GM21360 (cell line): ENCODE measurements at regions not wholly inside any gene's neighbourhood (a gene's known extent, or its start where the extent isn't known, plus 50 kb on each side); places are given as distances from the start of the nearest gene placed in this dataset.

Experiments
- ATAC-seq: cut with Tn5 transposase; IDR thresholded peaks from one replicate; pipeline ENCODE4 v1.9.1; 2021; ENCODE audit warnings: mild to moderate bottlenecking, moderate library complexity; ENCODE audit not compliant: unreplicated experiment

DNA sequence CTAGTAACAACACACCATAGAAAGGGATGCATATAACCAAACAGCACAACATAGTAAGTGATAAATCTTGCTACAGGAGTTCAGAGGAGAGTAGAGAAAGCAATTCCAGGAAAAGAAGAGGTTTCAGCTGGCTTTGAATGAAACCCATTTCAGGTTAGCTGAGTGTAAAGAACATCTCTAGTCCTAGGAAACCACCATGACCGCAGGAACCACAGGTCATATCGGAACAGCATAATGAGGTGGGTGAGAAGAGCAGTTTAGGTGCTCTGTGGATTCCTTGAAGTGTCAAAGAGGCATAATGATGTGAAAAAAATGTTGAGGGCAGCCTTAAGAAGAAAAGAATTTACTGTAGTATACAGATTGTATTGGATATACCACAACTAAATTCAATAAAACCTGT lies 507.5 kb downstream of the MTRR start:
- ATAC-seq, result no peak

DNA sequence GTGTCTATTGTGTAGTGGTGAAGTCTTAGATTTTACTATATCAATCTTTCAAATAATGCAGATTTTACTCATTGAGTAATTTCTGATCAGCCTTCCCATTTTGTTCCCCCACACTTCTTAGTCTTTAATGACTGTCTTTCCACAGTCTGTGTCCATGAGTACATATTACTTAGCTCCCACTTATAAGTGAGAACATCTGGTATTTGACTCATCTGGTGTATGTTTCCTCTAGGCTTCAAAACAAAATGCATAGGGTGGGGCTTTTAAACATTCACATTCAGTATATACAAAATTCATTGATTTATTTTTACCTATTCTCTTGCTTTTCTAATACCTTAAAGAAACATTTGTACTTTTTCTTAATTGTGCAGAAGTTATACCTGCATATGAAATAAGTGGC lies 513.0 kb downstream of the MTRR start:
- ATAC-seq, result no peak

DNA sequence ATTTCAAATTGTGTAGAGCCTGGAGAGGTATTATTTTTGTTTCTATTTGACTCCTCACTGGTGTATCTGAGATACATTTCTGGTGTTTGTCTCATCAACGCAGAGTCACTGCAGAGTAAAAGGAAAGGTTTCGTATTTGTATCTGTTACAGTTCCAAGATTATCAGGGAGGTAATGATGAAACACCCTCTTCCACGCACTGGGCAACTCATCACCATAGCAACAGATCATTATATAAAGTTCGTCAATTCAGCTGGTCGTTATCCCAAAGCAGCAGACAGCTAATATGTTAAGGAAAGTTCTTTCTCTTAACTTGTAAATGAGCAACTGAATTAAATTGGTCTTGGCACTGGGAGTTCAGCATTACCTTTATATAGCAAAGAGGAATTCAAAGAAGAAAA lies 513.5 kb downstream of the MTRR start:
- no peak for ATAC-seq

DNA sequence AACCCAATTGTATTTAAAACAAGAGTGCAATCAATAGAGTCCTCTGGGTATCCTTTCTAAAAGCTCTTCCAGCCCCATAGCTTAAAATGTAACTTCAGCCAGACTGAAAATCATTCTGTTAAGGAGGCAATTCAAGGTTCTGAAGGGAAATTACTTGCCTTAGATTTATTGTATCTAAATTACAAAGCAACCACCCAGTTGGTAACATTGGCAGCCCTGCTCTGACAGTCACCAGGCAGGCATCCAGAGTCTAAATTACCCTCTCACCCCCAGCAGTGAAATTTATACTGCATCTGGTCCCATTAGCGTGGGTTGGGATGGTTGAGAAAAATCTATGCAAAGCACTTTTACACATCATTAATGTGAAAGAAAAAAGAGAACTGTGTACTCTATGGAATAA lies 514.7 kb downstream of the MTRR start:
- no peak for ATAC-seq

DNA sequence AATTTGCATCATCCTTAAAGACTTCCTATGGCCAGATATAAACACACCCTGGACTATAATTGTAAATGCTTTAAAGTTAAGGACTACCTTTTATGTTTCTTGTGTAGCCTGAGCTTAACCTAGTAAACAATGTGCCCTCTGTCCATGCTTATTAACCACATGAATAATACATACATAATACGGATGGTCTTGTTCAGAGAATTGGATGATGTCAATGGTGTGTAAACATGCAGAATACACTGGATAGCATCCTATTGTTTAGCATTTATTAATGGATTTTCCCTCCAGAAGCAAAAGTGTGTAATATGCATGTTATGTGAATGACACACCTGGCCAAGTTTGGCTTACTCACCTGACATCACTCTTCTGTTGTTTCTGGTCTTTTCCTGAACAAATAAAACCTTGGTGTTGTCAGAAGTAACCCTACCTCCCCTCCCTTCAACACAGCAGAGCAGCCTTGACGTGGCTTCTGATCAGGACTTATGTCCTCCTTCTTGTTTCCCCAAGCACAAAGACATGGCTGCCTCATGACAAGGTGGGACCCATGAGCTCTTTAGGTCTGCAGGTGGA lies 517.9 kb downstream of the MTRR start:
- ATAC-seq, result no peak

DNA sequence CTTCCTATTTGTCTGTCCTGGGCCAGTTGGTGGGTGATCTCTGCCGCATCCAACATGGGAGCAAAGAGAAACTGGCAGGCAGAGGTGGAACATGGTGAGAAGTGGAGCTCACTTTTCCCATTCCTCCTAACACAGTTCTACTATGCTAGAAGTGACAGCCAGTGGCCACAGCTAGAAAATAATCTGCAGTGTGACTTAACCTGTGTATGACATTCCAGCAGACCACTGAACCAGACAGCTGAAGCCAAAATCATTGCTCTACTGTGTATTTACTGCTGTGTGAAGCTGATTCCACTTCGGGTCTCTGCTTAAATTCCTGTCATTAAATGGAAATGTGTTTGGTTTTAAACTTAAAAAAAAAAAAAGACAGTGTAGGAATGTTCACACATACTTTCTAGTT lies 523.0 kb downstream of the MTRR start:
- no peak for ATAC-seq

DNA sequence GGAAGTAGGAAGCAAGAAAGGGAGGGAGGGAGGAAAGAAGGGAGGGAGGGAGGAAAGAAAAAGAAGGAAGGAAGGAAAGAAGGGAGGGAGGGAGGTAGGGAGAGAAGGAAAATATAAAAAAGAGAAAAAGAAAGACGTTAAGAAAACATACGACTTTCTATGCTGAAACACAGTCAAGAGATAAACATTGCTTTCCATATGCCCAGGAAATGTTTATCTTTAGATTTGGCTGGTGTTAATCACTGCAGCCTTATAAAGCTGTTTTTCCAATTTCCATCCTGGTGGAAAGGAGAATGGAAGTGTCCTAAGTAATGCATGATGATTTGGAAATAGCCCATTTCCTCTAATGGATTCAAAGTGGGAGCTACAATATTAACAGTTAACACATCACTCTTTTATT lies 524.3 kb downstream of the MTRR start:
- ATAC-seq, result no peak

DNA sequence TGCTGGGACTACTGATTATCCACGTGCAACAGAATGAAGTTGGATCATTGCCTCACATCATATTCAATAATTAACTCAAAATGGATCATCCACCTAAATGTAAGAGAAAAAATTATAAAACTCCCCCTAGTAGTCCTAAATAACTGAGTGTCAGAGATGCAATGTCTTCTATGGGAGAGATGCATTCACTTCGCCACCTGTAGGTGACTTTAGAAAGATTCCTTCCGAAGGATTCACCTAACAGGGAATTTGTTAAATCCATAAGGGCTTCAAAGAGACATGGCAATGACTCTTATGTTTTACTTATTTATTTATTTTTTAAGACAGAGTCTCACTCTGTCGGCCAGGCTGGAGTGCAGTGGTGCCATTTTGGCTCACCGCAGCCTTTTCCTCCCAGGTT lies 526.0 kb downstream of the MTRR start:
- ATAC-seq, result no peak

DNA sequence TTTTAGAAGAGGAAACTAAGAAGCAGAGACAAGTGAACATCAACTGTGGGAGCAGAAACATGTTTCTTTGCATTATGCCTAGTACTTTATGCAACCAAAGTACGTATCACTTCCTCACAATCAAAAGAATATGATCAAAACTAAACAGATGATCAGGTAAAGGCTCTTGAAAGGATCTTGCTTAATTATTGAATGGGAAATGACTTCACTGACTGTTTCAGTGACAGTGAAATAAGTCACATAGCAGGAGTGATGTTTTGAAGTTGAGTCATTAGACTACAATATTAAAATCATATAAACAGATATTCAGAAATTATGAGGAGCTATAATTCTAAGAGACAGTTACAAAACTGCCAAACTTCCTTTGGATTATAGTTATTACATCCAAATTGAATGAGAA lies 527.3 kb downstream of the MTRR start:
- ATAC-seq, result no peak

DNA sequence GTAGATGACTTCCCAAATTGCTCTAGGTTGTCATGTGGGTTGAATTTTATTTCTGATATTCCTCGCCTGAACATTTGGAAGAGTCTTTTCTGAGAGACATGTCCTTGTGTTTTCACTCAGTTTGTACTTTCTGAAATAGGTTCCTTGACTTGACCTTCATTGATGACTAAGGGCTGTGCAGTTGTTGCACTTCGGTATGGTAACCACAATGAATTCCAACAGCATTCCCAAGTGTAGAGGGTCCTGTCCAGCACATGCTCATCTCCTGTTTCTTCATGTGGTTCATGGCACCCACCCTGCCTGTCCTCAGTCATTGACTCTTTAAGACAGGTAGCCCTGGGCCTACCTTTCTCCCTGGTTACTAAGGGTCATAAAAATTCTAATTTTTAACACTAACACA lies 527.8 kb downstream of the MTRR start:
- no peak for ATAC-seq

DNA sequence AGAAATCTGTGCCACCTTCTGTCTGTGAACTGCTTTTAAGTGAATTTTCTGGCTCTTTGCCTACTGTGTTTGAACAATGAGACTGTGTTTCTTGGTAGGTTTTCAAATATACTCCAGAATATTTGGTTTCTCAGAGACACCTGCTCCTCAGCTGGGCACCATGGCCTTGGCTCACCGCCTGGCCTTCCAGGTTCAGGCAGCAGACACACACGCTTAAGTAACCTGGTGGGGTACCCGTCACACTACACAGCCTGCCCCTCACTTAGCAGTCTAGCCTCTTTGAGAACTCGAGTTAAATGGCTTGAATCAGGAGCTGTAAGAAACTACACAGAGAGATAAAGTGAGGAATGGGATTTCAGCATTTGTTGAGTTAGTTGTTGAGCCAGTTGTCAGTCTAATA lies 530.5 kb downstream of the MTRR start:
- ATAC-seq, result no peak

DNA sequence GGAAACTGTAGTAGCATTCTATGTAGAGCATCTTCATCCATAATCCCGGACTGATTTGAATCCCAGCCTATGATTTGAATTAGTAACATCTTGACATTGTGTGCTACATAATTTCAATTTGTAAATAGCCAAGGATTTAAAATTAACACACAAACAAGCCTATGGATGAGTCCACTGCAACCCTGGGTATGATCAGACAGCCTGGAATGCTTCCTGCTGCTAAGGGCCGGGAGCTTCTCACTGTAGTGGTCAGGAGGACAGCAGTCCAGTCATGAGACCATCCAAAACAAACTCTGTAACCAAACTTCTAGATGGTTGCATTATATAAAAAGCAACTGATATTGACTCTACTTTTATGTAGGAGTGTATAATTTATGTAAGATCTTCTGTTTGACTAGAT lies 539.3 kb downstream of the MTRR start:
- no peak for ATAC-seq

DNA sequence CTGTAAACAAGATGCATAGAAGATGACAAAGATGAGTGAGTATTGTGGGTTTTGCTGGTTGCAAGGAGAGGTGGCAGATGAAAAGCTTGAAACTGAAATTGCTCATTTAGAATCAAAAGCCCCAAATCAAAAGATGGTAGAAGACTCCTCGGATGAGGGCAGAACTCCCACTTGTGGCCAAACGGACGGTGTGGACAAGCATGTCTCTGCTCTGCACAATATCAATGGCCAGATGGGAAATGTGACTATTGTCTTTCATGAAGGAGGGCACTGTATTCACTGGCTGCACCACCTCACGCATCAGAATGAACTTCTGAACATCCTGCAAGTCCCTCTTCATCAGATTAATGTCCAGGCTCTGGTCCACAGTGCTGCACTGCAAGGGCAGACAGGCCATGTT lies 541.7 kb downstream of the MTRR start:
- no peak for ATAC-seq

DNA sequence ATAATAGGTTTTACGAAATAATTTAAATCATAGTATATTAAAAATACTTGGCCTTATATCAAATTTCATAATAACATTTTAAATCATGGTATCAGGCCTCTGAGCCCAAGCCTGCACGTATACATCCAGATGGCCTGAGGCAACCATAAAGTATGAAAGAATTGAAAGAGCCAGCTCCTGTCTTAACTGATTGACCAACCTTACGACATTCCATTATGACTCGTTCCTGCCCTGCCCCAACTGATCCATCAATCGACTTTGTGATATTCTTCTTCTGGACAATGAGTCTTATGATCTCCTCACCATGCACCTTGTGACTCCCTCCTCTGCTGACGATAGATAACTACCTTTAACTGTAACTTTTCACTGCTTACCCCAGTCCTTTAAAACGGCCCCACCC lies 545.0 kb downstream of the MTRR start:
- no peak for ATAC-seq

DNA sequence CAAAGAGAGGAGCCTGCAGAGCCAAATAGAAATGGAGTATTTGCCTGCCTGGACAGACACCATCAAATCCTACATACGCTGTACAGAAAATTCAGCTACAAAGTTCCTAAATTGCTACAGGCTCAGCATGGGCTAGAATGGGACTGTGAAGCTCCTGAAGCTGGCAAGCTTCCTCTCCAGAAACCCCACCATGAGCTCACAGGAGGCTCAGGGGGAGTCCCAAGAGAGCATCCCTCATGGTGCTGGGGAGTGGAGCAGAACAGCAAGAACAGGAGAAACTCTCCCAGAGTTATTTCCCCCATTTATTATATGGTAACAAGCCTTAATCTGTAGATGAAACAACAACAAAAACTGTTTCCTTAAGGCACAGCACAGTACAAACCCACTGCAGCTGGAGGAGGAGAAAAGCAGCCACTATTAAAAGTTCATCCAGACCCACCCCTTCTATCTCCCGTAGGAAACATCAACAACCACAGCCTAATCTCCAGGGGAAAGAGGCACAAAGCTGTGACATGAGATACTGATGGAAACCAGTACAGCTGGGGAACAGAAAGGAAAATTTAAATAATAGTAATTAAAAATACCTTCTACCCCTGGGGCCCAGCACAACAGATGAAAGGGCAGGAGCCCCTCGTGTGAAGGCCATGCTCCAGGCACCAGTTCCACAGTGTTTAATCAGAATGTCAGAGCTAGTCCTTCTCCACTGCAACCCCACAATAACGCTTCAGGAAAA lies 548.5 kb downstream of the MTRR start:
- no peak for ATAC-seq

DNA sequence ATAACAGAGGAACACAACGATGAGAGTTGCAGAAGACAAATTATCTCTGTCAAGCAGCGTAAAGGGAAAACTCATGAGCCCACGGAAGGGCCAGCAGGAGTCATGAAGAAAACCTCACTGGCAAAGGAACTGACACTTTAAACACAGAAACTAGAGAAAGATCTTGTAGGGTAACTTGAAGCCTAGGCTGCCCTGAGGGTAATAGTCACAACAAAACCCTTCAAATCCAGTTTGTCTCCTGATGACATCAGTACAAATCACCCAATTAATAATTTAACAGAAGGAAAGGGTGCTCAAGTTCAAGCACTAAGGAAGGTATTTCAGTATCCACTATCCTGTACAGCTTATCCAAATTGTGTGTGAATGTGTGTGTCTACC lies 549.1 kb downstream of the MTRR start:
- ATAC-seq, result no peak

DNA sequence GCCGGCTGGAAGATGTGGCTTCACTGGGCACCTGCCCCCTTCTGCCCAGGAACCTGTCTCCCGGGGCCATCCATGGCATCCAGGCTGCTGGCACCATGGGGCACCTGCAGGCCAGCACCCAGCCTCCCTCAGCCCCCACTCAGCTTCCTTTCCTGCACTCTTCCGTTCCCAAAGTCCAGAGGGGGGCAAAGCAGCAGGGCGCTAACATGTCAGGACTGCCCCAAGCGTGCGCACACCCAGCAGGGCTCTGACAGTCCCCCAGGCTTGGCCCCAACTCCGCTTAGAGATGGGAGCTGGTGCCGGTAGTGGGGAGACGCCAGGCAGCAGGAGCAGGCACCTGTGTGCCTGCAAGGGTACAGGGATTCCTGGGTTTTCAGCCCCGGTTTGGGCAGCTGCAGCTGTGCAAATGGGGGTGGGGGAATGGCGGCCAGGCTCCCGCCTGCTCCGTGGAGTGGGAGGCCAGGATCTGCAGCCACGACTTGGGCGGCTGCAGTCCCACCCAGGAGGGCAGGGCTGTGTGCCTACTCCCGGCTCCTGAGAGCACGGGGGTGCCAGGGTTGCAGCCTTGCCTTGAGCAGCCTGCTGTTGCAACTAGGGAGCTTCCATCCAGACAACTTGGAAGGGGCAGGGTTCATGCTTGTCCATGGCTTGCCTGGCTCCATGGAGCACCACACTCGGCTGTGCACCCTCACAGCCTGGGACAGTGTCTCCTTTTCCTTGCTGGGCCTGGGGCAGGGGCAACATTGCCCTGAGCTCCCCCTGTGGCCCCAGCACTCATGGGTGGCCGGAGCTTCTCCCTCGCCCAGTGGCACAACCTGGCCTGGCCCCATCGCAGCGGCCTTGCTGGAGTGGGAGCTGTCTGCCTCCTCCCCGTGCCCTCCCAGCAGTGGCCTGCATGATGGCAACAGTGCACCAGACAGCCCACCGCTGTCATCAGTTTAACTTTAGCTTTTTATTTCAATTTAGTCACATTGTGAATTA lies 561.1 kb downstream of the MTRR start:
- no peak for ATAC-seq

DNA sequence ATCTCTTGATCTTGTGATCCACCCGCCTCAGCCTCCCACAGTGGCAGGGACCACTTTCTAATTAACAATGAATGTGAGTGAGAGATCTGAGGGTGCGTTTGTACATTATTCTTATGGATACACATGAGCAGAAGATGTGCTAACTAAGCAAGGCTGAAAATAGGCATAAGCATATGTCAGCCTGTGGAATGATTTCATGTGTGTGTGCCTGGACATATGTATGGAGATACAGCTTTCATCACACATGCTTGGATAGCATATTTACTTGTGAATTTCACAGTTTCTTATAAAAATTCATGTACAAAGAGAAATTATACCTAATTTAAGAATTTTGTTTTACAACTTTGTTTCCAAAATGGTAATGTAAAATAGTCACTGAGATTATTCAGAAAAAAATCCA lies 565.6 kb downstream of the MTRR start:
- ATAC-seq, result no peak

DNA sequence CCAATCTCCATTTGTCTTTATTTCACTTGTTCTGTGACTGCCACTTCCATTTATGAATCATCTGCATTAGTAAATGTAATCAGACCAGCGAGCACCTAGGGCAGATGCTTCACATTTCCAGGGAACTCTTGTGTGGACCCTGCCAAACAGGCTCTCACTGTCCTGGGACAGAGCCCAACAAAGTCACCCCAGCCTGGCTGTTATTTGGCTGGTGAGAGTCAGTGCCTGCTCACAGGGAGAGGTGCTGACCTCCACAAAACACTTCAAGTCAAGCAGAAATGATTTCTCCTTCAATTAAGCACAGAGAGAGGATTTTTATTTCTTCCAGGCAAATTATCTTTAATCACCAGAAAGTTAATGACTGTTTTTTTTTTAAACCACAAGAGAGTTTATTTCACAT lies 568.0 kb downstream of the MTRR start:
- no peak for ATAC-seq

DNA sequence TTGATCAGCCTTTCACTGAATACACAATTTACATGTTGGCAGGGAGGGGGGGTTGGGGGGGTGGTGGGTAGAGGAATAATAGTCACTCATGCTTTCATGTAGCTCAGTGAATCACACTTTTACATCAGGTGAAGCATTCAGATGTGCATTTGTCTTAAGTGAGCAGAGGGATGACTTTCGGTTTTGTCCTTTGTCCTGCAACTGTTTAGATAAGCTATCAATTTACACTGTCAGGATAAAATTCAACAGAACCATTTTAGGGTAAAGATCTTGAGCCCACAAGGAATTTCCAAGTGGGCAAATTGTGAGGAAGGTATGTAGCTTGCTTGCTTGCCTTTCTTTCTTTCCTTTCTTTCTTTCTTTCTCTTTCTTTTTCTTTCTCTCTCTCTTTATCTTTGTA lies 576.2 kb downstream of the MTRR start:
- ATAC-seq, result no peak

DNA sequence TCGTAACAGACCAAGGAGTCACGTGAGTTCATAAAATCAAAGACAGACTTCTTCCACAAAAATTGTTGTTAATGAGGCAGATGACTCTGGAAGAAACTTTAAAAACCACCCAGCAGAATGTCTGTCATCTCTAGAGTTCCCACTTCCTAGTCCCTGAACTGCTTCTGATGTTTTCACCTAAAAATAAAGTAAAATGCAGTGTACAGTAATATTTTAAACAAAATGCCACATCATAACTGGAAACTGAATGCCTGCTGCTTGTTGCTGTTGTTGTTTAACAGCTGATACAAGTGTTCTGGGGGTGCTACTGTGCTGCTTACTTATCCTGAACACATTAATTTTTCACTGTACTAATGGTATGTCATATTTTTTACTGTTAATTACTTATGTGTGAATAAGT lies 577.2 kb downstream of the MTRR start:
- ATAC-seq, result peak; percentile 89

DNA sequence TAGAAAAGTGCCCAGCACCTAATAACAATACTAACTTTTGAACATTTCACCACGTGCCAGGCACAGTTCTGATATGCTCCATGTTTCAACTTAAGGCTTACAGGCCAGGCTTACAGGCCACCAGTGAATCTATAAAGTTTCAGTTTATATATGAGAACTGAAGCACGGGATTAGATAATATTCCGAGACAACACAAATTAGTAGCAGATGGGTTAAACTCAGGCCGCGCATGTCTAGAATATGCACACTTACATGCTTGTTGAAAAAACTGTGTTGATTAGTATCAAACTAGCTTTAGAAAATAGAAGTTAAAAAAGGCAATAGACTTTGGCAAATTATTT lies 587.9 kb downstream of the MTRR start:
- no peak for ATAC-seq
